Stomach (tissue), 4 donors: ENCODE measurements at regions not wholly inside any gene's neighbourhood (a gene's known extent, or its start where the extent isn't known, plus 50 kb on each side); places are given as distances from the start of the nearest gene placed in this dataset.

Experiments used
- POLR2A ChIP-seq, 4 donors: fragments of 450-650 bp; IDR thresholded peaks; one replicate each; pipeline ENCODE4 v1.6.1; 2016; ENCODE audit warnings: antibody characterized with exemption in 4 of 4, control low read depth in 2 of 4, mild to moderate bottlenecking in 1 of 4, moderate library complexity in 1 of 4
- TF ChIP-seq, protein P1 (sequence below), 7 experiments: fragments of 450-650 bp in 4 of 7; fragments of 200-600 bp in 3 of 7; sonication (generic) in 3 of 7; IDR thresholded peaks; one replicate each; pipeline ENCODE4 v1.5.1; 2016 to 2019; ENCODE audit warnings: antibody characterized with exemption in 7 of 7, control low read depth in 2 of 7, mild to moderate bottlenecking in 1 of 7

DNA sequence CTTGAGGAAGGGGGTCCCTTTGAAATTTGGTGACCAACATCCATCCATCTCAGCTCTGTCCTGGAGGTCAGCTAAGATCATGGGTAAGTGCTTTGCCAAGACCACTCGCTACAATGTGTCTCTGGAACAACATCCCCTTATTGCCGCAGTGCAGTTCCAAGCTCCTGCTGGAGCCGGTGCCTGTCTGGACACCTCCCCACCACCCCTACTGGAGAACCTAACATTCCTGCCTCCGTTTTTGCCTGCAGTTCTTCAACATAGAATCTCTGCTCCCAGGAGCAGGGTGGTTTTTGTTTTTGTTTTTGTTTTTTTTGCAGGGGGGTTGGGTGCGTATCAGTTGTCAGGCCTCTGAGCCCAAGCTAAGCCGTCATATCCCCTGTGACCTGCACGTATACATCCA lies 51.2 kb upstream of the FXYD4 start:
- TF ChIP-seq, protein P1, sequence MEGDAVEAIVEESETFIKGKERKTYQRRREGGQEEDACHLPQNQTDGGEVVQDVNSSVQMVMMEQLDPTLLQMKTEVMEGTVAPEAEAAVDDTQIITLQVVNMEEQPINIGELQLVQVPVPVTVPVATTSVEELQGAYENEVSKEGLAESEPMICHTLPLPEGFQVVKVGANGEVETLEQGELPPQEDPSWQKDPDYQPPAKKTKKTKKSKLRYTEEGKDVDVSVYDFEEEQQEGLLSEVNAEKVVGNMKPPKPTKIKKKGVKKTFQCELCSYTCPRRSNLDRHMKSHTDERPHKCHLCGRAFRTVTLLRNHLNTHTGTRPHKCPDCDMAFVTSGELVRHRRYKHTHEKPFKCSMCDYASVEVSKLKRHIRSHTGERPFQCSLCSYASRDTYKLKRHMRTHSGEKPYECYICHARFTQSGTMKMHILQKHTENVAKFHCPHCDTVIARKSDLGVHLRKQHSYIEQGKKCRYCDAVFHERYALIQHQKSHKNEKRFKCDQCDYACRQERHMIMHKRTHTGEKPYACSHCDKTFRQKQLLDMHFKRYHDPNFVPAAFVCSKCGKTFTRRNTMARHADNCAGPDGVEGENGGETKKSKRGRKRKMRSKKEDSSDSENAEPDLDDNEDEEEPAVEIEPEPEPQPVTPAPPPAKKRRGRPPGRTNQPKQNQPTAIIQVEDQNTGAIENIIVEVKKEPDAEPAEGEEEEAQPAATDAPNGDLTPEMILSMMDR (IDR thresholded peaks at IDR 0.05) = no peak
- no peak for TF ChIP-seq POLR2A (IDR thresholded peaks at IDR 0.05)
